HG02852 (cell line): ENCODE measurements at regions not wholly inside any gene's neighbourhood (a gene's known extent, or its start where the extent isn't known, plus 50 kb on each side); places are given as distances from the start of the nearest gene placed in this dataset.

Source experiments
- ATAC-seq: cut with Tn5 transposase; IDR thresholded peaks from one replicate; pipeline ENCODE4 v1.9.1; 2021; ENCODE audit warnings: mild to moderate bottlenecking, moderate library complexity; ENCODE audit not compliant: unreplicated experiment

DNA sequence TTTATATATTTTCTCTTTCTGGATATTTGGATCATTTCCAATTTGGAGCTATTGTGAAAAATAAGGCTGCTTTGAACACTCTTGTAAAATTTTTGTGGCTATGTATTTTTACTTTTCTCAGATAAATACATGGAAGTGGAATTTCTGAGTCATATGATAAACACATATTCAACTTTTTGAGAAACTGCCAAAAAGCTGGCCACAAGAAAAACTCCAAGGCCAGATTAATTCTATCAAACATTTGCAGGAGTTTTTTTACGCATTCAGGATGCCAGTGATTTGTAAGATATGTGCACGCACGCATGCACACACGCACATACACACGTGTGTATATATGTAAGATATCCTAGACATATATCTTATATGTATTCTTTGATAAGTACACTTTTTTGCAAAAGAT, 477.5 kb upstream of the SPHKAP start:
- ATAC-seq: no peak

DNA sequence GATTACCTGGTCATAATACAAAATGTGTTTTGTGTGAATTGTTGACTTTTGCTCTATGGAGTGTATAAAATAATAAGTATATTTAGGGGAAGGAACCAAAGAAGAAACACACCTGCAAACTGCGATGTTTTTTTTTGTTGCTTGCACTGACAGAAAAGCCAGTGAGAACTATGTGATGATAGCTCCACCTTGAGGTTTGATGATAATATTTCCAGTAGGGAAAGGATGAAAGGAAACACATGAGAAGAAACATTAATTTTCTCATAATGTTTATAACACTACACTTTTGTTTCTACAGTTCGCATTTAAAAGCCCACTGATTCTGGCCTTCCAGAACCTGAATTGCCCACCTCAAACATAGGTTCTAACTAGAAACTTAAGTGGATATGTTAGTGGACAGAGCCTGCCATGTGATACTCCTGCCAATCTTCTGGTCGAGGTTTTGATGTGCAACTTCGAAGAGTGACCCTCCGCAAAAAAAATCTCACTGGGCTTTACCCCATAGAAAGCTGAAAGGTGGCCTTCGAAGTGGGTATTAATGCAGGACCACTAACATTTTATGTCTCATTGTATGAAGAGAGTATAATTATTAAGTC, 476.4 kb upstream of the SPHKAP start:
- no peak for ATAC-seq

DNA sequence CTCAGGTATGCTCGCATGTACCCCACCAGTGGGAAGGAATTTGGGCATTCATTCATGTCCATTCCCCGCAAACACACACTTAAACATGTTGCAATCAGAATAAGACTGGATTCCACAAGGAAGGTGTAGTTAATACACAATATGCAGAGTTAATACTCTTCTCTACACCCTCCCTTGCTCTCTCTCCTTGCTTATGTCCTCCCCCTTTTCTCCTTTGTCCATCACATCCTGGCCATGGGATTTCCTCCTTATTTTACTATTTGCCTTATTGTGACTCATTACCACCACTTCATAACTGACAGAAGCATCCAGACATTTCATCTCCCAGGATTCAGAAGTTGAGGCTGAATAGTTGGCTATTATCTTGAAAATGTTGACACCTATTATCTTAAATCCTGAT, 473.8 kb upstream of the SPHKAP start:
- ATAC-seq: no peak

DNA sequence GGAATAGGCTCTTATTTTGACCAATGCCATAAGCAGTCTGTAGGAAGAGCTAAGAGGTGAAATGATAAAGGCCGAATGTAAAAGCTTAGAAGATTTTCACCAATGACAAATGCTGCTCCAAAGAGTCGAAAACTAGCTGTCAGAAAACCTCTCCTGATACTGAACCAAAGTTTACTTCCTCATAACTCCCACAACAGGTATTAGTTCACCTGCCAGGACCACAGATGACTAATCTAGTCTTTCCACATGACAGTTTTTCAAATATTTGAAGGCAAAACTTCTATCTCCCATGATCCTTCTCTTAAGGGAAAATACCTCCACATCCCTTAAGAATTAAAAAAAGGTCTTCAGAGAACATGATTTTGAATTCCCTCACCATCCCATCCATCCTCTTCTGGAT, 473.2 kb upstream of the SPHKAP start:
- ATAC-seq: no peak

DNA sequence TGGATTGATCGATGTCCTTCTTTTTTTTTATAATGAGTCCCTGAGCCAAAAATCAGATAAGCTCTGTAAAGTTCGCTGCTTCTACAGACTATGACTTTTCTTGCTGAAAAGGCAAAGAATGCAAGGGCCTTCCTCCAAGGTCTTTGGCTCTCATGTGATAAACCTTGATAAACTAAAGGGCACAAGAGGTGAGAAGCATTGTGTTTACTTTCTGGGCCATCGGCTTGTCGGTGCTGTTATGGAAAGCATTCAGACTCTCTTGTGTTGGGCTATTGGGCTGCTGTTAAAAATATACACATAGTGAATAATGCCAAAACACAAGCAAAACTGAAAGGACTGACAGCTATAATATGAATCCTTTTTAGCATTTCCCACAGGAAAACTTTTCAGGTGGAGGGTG, 472.4 kb upstream of the SPHKAP start:
- no peak for ATAC-seq

DNA sequence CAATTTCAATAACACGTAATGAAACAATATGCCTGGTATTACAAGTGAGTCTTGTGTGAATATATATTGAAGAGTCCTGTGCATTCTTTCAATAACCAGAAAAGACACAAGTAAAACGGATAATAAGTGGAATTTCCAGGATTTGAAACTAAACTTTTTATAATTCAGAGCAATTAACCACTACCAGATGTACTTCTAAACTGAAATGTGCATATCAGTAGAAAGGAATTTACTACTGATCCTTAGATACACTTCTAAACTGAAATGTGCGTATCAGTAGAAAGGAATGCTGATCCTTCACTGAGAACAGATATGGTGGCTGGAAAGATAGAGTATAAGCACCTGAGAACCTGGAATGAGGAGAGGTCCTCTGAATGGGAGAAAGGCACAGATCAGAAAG, 470.9 kb upstream of the SPHKAP start:
- ATAC-seq: no peak

DNA sequence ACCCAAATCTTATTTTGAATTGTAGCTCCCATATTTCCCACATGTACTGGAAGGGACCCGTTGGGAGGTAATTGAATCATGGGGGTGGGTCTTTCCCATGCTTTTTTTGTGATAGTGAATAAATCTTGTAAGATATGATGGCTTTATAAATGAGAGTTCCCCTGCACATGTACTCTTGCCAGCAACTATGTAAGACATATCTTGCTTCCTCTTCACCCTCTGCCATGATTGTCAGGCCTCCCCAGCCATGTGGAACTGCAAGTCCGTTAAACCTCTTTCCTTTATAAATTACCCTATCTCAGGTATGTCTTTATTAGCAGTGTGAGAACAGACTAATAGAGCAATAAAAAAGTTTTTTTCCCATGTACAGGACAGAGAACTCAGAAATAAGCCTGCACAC, 468.4 kb upstream of the SPHKAP start:
- no peak for ATAC-seq

DNA sequence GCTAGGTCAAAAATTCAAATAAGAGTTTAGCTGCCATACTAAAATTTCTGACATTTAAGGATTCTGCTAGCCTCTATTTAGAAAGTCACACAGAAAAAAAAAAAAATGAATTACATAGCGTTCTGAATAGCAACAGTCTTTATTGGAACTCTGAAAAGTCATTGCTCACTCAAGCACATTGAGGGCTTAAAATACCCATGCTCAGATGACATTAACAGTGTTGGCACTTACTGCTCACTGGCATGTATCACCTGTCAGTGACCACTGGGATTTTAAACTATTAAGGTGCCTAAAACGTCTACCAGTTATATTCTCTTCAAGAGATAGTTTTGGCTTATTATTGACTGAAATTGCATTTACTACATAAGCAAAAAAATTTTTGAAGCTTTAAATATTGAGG, 468.0 kb upstream of the SPHKAP start:
- ATAC-seq: no peak

DNA sequence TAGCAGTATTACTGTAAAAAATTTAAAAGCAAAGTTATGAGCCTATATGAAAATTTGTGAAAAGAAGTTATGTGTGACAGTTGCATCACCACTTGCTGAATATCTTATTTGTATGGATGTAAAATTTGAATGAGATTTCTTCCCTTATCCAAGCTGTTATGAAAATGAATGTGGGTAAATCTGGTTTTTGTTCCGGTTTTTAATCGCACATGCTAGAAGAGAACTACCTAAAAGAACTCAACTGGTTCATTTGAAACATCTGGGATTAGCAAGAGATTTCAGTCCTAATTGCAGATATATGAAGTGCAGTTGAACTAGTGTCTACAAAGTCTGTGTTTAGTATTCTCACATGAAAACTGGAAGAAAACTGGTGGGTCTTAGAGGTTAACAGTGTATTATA, 467.1 kb upstream of the SPHKAP start:
- no peak for ATAC-seq

DNA sequence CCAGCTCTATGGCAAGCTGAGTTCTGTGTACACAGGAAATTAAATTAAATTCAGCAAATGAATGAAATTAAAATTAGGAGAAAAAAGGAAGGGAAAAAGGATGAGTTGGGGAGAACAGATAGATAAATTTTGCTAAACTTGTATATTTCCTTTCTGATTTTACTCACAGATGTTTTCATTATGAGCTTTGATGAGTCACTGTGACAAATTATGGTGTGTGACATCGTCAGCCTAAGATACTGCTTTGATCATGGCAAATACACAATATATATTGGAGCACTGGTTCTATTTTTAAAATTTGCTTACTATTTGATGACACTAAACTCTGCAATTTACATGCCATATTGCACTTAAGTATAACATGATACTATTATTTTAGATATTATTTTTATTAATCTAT, 464.6 kb upstream of the SPHKAP start:
- ATAC-seq: no peak

DNA sequence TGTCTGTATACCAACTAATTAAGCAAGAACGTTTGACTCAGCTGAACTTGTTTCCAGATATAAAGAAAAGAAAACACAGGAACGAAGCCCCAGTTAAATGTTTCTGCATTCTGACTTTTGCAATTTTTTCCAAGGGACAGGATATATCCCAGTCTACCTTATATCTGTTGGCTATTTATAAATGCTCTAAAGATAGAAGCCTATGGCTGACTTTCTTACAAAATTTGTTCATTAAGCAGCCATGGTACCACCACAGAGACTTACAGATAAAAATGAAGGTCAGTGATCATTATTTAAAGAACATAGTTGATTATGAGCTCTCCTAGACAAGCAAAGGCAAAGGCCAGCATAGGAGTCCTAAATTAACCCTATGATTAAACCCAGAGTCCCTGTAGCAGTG, 462.7 kb upstream of the SPHKAP start:
- no peak for ATAC-seq

DNA sequence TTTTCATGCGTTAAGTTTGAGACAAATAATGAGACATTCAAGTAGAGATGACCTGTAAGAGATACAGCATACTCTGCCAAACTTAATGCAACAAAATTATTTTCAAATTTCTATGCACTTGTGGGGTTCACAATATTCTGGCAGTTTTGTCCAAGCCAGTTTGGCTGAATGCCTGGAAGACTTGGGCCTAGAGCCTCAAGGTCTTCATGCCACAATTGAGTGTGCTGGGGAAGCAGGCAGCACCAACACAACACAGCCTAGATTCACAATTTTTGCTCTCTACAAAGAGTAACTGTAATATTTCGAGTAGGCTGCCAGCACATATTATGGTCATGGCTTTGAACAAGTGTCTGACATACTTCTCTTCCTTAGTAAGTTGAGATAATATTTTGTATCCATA, 461.4 kb upstream of the SPHKAP start:
- ATAC-seq: no peak

DNA sequence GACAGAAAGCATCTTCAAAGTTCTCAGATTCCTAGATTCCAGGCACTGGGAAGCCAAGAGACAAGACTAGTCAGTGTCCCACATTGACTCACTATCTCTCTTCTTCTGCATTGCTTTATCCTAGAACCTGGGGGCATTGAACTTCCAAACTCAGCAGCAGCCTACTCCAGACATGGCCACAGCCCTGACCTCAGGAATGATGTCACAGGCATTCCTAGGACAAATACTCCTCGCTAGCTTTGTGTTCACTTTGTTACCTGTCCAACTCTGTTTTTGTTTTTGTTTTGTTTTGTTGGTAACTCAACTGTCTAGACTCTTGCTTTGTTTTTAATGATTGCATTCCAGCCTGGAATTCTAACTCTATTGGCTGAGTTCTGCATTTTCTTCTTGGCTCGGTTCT, 449.3 kb upstream of the SPHKAP start:
- no peak for ATAC-seq

DNA sequence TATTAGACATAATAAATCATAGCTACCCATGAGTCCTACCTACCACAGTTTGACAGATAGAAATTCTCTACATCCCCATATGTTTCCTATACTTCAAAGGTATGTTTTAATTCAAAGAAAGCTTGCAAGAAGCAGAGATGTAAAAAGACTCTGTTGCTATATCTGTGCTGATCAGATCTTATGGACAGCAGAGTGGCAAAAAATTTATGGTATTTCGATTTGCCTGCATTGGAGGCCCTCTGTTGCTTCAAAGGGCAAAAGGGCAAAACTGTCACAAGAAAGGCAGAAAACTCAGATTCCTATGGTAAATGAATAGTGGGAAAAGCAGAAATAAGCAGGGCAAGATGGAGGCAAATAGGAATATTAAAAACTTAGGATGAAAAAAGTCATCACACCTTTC, 447.8 kb upstream of the SPHKAP start:
- no peak for ATAC-seq

DNA sequence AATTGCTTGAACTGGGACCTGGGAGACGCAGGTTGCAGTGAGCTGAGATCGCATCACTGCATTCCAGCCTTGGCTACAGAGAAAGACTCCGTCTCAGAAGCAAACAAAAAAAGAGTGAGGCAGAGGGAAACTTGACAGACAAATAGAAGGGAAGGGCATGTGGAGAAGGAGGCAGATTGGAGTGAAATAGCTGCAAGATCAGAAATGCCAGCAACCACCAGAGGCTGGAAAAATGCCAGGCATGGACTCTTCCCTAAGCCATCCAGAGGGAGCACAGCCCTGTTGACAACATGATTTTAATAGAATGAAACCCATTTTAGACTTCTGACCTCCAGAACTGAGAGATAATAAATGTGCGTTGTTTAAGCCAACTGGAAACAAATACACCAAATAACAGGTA, 447.2 kb upstream of the SPHKAP start:
- ATAC-seq: no peak

DNA sequence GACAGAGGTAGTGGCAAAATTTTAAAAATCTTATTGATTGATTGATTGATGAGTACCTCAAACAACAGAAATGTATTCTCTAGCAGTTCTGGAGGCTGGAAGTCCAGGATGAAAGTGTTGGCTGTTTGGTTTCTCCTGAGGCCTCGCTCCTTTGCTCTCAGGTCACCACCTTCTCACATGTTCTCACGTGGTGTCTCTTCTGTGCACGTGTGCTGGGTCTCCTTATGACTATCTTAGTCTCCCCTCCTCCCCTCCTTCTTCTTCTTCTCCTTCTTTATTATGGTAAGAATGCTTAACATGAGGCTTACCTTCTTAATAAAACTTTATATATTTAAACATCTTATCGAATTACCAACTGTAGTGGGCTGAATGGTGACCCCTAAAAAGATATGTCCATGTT, 446.0 kb upstream of the SPHKAP start:
- no peak for ATAC-seq

DNA sequence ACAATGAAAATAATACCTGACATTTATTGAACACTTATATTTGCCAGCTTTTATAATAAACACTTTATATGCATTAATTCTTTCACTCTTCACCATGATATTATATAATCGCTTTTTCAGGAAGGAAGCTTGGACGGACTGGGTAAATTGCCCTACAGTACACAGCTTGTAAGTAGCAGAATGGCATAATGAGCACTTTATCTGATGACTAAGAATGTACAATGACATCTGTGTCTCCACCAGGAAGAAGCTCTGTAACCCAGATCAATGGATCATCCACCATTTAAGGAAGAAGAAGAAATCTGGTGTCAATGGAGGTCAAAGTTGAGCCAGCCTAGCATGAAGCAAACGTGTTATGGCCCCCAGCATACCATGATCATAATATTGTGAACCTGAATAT, 444.0 kb upstream of the SPHKAP start:
- no peak for ATAC-seq

DNA sequence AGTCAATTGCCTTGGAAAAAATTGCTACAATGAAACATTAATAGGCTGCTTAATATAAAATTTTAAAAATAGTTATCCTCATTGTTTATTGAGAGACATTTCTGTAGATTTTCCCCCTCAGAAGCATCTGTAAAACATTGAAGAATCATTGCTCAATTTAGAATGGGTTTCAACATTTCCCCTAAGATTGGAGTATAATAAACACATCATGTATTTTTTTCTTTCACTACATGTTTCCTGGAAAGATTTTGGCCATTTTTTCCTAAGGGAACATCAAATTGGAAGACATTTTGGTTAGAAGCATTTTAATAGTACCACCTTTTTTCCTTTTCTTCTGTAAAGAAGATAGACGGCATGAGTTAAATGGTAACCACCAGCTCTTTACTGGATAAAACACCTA, 443.2 kb upstream of the SPHKAP start:
- no peak for ATAC-seq

DNA sequence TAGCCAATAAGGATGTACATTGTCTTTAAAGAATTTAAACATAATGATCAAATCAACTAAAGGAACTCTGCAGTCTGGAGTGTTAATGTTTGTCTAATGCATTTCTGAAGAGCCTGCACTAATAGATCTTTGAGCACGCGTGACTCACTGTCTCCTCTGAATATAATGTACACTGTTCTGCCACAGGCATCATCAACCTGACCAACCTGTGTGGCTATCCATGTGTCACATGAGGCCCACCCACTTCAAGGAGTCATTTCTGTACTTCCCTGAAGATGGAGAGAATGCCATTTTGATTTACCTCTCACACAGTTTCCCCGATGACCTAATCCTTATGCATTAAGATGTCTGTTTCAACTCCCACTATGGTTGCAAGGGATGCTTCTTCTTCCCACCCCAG, 434.0 kb upstream of the SPHKAP start:
- no peak for ATAC-seq

DNA sequence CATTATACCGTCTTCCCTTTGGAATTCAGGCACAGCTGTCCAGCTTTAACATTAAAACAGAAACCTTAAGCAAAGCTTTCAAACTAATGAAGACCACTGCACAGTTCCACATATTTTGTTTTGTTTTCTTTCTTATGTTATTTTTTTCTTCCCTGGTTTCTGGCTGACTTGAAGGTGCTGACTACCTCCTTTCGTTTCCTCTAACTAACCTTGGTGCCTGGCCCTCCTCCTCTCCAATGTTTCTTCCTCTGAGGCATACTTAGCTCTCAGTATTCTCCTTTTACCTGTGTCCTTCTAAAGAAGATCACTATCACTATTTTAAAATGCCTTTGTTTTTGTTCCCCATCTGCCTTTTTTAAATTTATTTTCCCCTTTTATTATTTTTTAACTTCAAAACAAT, 433.3 kb upstream of the SPHKAP start:
- no peak for ATAC-seq

DNA sequence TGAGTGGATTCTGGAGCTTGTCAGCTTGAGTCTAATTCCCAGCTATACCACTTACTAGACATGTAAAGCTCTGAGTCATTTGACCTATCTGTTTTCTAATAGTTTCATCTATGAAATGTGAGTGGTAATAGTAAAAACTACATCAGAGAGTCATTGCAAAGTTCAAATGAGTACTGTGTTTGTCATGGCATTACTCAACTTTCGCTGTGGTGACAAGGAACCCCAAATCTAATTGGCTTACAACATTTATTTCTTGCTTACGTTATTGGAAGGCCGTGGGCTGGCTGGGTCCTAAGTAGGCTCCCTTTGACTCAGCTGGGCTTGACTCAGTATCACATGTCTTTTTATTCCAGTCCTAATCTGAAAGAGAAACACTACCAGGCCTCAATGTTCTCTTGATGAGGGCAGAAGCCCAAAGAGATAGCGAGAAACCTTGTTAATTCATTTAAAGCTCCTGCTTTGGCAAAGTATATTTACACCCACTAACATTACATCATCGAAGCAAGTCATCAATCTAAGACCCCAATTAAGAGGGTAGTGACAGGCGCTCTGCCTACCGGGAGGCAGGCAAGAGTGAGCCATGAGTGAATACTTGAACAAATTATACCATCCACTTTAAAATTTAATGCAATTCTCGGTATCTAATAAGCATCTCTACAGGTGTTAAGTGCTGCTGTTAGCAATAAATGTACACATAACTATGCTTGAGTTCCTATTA, 431.8 kb upstream of the SPHKAP start:
- peak; percentile 81 for ATAC-seq

DNA sequence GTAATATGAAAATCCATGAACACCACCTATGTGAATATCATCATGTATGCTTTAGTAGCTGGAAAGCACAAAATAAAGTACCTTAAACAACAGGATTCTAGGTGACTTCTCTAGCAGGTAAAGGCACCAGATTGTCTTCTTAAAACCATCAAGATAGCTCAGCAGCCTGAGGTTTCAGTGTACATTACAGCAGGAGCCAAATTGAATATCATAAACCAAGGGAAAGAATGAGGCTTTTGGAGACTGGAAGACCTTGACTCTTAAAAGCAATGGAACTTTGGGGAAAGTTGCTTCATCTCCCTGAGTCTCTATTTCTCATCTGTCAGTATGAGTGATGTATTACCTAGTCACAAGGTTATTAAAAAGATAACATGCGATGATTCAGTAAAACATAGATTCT, 429.7 kb upstream of the SPHKAP start:
- no peak for ATAC-seq

DNA sequence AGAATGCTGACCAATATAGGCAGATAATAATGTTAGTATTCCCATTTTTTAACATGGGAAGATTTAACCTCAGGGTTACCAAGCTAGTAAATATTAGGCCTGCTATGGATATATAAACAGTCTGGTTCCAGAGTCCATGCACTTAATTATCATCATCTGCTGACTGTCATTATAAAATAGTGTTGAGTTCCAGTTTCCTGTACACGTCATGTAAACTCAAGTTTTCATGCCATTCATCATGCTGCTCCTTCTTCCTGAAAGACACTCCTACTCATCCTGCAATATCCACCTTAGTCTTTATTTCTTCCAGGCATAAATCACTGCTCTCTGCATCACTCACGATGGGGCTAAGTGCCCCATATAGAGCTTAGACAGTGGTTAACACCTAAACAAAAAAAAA, 420.8 kb upstream of the SPHKAP start:
- ATAC-seq: no peak
